GM21786 (cell line): ENCODE measurements at regions not wholly inside any gene's neighbourhood (a gene's known extent, or its start where the extent isn't known, plus 50 kb on each side); places are given as distances from the start of the nearest gene placed in this dataset.

Experiments
- ATAC-seq: cut with Tn5 transposase; IDR thresholded peaks from one replicate; pipeline ENCODE4 v1.9.1; 2021; ENCODE audit not compliant: unreplicated experiment

GRCh38 chr2:122210898-122211856 lies 455.7 kb downstream of the TSN start:
- ATAC-seq = no peak

GRCh38 chr2:122213312-122213711 lies 457.9 kb downstream of the TSN start:
- no peak for ATAC-seq

GRCh38 chr2:122216071-122216470 lies 460.6 kb downstream of the TSN start:
- ATAC-seq = no peak

GRCh38 chr2:122216901-122217300 lies 461.4 kb downstream of the TSN start:
- no peak for ATAC-seq

GRCh38 chr2:122218596-122218995 lies 463.1 kb downstream of the TSN start:
- ATAC-seq = no peak

- no peak for ATAC-seq
These were observed 464.1 kb downstream of the TSN start for GRCh38 chr2:122219504-122219903.

- no peak for ATAC-seq
These were observed 466.2 kb downstream of the TSN start for GRCh38 chr2:122221665-122222064.

GRCh38 chr2:122231296-122231695 lies 475.8 kb downstream of the TSN start:
- ATAC-seq = no peak

- no peak for ATAC-seq
These were observed 477.9 kb downstream of the TSN start for GRCh38 chr2:122233372-122233771.

- no peak for ATAC-seq
These were observed 480.9 kb downstream of the TSN start for GRCh38 chr2:122236152-122236874.

GRCh38 chr2:122236925-122237324 lies 481.5 kb downstream of the TSN start:
- ATAC-seq = no peak

GRCh38 chr2:122237450-122237849 lies 482.0 kb downstream of the TSN start:
- ATAC-seq = no peak

GRCh38 chr2:122238006-122238559 lies 482.6 kb downstream of the TSN start:
- ATAC-seq = no peak

- no peak for ATAC-seq
These were observed 484.0 kb downstream of the TSN start for GRCh38 chr2:122239440-122239839.

- ATAC-seq = no peak
These were observed 489.3 kb downstream of the TSN start for GRCh38 chr2:122244598-122245229.

GRCh38 chr2:122249673-122250072 lies 494.2 kb downstream of the TSN start:
- no peak for ATAC-seq

- no peak for ATAC-seq
These were observed 495.7 kb downstream of the TSN start for GRCh38 chr2:122251158-122251557.

GRCh38 chr2:122251566-122251965 lies 496.1 kb downstream of the TSN start:
- ATAC-seq = no peak

GRCh38 chr2:122255924-122256323 lies 500.5 kb downstream of the TSN start:
- no peak for ATAC-seq

- ATAC-seq = no peak
These were observed 506.5 kb downstream of the TSN start for GRCh38 chr2:122261911-122262310.

GRCh38 chr2:122263746-122264145 lies 508.3 kb downstream of the TSN start:
- ATAC-seq = no peak
